NCI-H1694 treated with DMSO at 0.1 percent for 48 hours (cell line): ENCODE measurements at regions not wholly inside any gene's neighbourhood (a gene's known extent, or its start where the extent isn't known, plus 50 kb on each side); places are given as distances from the start of the nearest gene placed in this dataset.

Experiments
- DNase-seq: peaks from one replicate; lab custom pipeline; 2025; lab: John Stamatoyannopoulos, UW

GRCh38 chr21:27112186-27112585 lies 145.3 kb upstream of the ADAMTS5 start:
- DNase-seq, result no peak

GRCh38 chr21:27110956-27111355 lies 144.1 kb upstream of the ADAMTS5 start:
- DNase-seq, result no peak

- no peak for DNase-seq
Measured at GRCh38 chr21:27108701-27109100, 141.8 kb upstream of the ADAMTS5 start.

GRCh38 chr21:27108228-27108627 lies 141.3 kb upstream of the ADAMTS5 start:
- no peak for DNase-seq

GRCh38 chr21:27104846-27105431 lies 138.1 kb upstream of the ADAMTS5 start:
- no peak for DNase-seq

- no peak for DNase-seq
Measured at GRCh38 chr21:27103768-27104167, 136.9 kb upstream of the ADAMTS5 start.

GRCh38 chr21:27101523-27101922 lies 134.6 kb upstream of the ADAMTS5 start:
- no peak for DNase-seq

- no peak for DNase-seq
Measured at GRCh38 chr21:27094184-27094948, 127.5 kb upstream of the ADAMTS5 start.

- DNase-seq, result no peak
Measured at GRCh38 chr21:27086630-27087029, 119.7 kb upstream of the ADAMTS5 start.

- no peak for DNase-seq
Measured at GRCh38 chr21:27086186-27086585, 119.3 kb upstream of the ADAMTS5 start.

GRCh38 chr21:27085387-27085786 lies 118.5 kb upstream of the ADAMTS5 start:
- DNase-seq, result no peak

GRCh38 chr21:27083144-27083543 lies 116.3 kb upstream of the ADAMTS5 start:
- no peak for DNase-seq

- no peak for DNase-seq
Measured at GRCh38 chr21:27082431-27083010, 115.6 kb upstream of the ADAMTS5 start.

GRCh38 chr21:27079636-27080240 lies 112.8 kb upstream of the ADAMTS5 start:
- no peak for DNase-seq

GRCh38 chr21:27078915-27079314 lies 112.0 kb upstream of the ADAMTS5 start:
- no peak for DNase-seq

GRCh38 chr21:27077501-27077900 lies 110.6 kb upstream of the ADAMTS5 start:
- DNase-seq, result no peak

GRCh38 chr21:27076025-27076424 lies 109.1 kb upstream of the ADAMTS5 start:
- DNase-seq, result no peak

GRCh38 chr21:27070861-27071670 lies 104.2 kb upstream of the ADAMTS5 start:
- DNase-seq, result no peak

- DNase-seq, result no peak
Measured at GRCh38 chr21:27068811-27069210, 101.9 kb upstream of the ADAMTS5 start.

GRCh38 chr21:27067226-27067625 lies 100.3 kb upstream of the ADAMTS5 start:
- no peak for DNase-seq

GRCh38 chr21:27062443-27062842 lies 95.6 kb upstream of the ADAMTS5 start:
- no peak for DNase-seq

GRCh38 chr21:27061770-27062169 lies 94.9 kb upstream of the ADAMTS5 start:
- DNase-seq, result no peak
